ENCODE measurements at regions not wholly inside any gene's neighbourhood (a gene's known extent, or its start where the extent isn't known, plus 50 kb on each side); places are given as distances from the start of the nearest gene placed in this dataset.

GRCh38 chr12:58270966-58271705 is 329.8 kb downstream of the ATP23 start:
- no peak for DNase-seq

GRCh38 chr12:58272461-58272860 is 331.1 kb downstream of the ATP23 start:
- no peak for DNase-seq

- no peak for DNase-seq
Measured at GRCh38 chr12:58277231-58277630, 335.9 kb downstream of the ATP23 start.

DNA sequence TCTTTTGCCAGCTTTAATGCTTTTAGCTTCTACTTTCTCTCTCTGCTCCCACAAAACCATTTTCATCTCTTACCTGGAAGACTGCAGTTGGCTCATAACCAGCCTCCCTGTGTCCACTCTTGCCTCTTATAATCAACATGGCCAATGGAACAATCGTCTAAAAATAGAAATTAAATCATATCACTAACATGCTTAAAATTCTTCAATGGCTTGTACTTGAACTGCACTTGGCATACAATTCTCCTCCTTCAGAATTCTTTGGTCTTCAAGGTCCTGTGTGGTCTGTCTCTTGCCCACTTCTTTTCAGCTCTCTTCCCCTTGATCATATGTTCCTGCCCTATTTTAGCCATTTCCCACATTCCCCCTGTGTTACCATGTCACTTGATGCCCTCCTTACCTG is 342.2 kb downstream of the ATP23 start:
- DNase-seq: no peak

GRCh38 chr12:58285551-58285950 is 344.2 kb downstream of the ATP23 start:
- DNase-seq: no peak

DNA sequence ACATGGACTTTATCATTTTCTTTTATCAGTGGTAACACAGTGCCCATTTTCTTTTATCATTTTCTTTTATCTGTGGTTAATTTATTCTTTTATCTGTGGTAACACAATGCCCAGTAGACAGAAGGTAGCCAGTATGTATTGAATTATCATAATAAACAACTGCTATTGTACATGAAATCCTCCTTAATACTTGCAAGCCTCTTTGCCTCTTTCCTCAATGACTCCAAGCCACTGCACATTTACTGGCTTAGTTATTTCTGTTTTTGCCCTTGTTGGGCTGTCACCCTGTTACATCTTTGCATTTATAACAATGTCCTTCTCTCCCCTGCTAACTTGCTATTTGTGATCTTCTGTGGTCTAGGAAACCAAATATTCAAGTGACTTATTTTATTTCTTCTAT is 345.0 kb downstream of the ATP23 start:
- no peak for DNase-seq

- no peak for DNase-seq
Measured at GRCh38 chr12:58288190-58288589, 346.8 kb downstream of the ATP23 start.

- DNase-seq: no peak
Measured at GRCh38 chr12:58291106-58291505, 349.7 kb downstream of the ATP23 start.

DNA sequence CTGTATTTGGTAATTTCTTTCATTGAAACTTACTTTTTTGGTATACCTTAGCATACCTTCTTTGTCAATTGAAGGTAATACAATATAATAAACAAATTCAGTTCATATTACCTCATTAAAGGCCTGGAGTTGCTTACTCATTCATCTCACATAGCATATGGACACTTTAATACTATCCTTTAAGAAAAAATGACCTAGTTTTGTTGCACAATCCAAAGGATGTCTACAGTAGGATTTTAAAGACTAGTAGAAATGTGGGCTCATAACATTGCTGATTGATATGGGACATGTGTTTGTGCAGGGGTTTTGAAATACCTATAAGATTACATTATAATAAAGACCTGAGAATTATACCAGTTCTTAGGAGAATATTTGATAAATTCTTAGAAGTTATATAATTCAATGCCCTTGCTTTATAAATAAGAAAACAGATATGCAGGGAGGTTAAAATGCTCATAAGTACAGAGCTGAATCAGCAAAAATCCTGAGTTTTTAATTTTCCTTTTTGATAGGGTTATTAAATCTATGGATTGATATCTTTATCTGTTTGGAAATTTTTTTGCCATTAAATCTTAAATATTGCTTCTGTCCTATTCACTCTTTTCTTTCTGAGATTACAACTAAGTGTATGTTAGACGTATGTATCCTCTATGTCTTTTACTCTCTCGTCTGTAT is 352.1 kb downstream of the ATP23 start:
- no peak for DNase-seq

GRCh38 chr12:58295268-58295667 is 353.9 kb downstream of the ATP23 start:
- no peak for DNase-seq

GRCh38 chr12:58296863-58297262 is 355.5 kb downstream of the ATP23 start:
- DNase-seq: no peak

DNA sequence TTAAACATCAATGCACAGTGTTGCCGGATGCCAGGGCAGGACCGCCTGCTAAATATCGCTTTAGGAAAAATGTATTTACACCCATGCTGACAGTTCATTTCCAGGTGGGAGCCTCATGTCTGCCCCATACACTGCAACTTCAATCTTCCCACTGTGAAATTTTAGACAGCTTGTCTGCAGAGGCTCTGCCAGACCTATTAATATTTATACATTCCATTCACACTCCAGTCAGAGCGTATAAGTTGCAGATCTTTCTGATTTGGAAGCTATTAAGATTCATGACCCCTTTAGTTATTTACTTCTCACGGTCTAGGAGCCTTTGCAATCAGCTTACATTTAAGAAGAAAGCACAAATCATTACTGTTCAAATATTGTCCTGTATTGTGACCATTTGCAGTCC is 357.4 kb downstream of the ATP23 start:
- DNase-seq: no peak

GRCh38 chr12:58299371-58299770 is 358.0 kb downstream of the ATP23 start:
- DNase-seq: no peak

GRCh38 chr12:58301038-58301729 is 359.8 kb downstream of the ATP23 start:
- DNase-seq: no peak

DNA sequence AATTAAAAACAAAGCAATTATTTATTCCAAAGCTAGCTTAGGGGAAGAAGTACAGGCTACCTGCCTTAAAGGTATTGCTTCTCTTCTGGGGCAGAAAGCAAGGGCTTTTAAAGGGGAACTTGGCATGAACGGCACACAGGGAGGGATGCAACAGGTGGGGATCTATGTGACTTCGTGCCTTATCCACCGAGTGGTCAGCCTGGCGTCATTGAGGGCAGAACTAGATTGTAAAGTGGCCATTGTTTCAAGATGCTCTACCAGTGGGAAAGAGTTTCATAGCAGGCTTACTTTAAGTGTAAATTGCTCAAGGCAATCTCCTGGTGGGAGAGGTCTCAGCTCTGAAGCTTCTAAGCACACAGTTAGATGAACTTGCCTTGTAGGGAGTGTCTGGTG is 360.4 kb downstream of the ATP23 start:
- no peak for DNase-seq

DNA sequence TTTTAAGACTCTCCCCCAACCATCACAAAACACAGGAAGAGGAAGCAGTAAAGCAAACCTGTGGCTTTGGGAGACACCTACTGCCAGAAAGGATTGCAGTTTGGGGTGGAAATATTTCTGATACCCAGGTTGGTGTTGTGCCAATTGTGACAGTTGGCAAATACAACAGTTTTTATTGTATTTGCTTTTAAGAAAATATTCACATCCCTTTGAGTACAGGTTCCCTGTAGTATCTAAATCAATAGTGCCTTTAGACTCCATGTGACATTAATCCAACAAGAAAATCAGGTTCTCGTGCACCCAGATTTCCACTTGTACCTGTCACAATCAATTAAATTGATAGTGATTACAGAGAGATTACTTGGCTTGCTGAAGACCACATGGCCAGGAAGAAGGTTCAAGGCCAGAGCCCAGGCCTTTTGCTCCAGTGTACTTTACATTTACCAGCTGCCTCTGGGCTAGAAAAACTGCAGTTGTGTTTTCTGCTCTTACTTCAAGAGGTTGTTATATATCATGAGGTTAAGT is 361.2 kb downstream of the ATP23 start:
- DNase-seq: no peak

- DNase-seq: no peak
Measured at GRCh38 chr12:58306266-58307000, 365.1 kb downstream of the ATP23 start.

GRCh38 chr12:58309806-58310205 is 368.4 kb downstream of the ATP23 start:
- no peak for DNase-seq

- no peak for DNase-seq
Measured at GRCh38 chr12:58310368-58310767, 369.0 kb downstream of the ATP23 start.

- peak in 2 of 4 experiments; percentile 6 to 8 for DNase-seq
Measured at GRCh38 chr12:58310809-58311622, 369.6 kb downstream of the ATP23 start.

DNA sequence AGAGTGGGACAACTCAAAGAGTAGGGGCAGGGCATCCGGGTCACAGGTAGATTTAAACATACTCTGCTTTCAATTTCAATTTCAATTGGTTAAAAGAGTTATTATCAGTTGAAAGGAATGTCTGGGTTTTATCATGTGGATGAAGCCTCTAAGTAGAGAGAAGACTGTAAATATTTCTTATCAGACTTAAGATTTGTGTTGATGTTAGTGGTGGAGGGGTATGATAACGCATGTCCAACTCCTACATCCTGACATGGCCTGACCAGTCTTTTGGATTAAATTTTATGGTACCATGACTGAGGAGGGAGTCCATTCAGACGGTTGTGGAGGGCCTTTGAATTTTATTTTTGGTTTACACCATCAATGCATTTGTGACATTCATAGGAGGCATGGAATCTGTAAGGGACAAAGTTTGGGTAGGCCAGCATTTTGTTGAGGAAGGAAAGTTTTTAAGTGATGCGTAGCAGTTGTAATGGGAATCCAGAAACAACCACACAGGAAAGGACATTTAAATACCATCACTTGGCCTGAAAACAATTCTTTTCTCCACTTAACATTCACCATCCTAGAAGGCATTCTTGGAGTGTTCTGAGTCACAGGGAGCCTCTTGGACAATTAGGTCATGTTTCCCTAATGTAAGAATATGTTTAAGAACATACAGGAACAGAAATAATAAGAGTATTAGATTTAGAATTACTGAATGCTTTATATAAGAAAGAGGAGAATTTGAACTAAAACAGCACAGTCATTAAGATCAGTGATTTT is 371.9 kb downstream of the ATP23 start:
- no peak for DNase-seq
